NCI-H187 (cell line): ENCODE measurements at regions not wholly inside any gene's neighbourhood (a gene's known extent, or its start where the extent isn't known, plus 50 kb on each side); places are given as distances from the start of the nearest gene placed in this dataset.

Experiments used
- DNase-seq, 2 experiments: peaks; one replicate each; lab custom pipeline; 2025; lab: John Stamatoyannopoulos, UW

DNA sequence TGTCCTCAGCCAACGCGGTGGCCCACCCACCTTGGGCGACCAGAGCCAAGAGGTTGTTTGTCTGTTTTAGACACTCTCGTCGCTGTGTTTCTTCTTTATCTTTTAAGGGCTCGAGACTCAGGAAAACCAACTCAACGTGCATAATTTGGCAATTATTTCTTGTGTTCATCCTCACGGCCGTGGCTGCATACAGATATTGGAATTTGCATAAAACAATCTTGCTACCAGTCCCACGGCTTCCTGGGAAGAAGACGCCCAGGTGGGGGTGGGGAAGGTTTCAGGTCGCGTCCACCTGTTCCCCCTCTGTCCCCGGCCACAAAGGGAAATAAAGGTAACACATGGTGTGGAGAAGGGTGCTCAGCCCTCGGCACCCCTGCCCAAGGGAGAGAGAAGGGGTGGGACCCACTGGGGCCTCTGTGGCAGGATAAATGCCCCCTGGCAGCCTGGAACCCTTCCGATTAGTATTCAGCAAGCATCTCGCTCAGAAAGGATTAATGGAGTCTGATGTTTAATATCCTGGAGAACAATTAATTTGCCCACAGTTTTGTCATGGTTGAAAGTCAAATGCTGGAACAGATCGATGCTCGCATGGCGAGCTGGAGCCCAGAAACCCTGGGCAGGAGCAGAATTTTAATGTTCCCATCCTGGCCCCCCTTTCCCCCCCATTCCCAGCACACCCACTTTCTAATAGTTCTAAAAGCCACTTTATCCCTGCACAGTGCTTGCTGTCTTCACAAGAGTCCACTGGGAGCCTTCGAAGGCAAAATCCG, 359.7 kb downstream of the MN1 start:
- no peak for DNase-seq

DNA sequence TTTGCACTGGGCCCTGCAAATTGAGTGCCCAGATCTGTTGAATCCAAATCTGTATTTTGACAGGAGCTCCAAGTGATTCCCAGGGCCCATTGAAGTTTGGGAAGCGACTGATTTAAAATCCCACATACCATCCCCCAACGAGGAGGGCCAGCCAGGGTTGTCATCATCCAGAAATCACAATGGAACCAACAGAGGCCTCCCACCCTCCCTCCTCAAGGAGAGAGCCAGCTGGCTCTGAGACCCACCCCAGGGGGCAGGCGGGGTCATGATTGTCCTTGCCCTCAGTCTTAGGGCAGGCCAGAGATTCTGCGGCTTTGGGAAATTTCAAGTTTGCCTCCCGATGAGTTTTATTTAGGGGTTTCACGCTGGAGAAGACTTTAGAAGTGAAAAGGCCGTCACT, 358.2 kb downstream of the MN1 start:
- DNase-seq, result no peak

DNA sequence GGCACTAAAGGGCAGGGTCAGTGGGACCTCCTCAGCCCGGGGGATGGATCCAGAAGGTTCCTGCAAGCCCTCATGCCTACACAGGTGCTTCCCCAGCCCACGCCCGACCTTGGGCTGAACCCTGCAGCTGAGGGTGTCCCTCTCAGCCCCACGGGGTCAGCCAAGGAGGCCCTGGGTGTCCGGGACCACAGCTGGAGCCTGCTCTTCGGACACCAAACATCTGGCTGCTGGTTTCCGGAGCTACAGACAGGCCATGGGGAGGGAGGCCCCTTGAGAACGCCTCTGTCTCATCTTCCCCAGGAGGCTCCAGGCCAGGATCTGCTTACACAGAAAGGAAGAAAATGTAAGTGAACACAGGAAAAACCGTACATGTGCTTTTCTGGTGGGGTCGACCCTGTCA, 355.7 kb downstream of the MN1 start:
- DNase-seq, result no peak

DNA sequence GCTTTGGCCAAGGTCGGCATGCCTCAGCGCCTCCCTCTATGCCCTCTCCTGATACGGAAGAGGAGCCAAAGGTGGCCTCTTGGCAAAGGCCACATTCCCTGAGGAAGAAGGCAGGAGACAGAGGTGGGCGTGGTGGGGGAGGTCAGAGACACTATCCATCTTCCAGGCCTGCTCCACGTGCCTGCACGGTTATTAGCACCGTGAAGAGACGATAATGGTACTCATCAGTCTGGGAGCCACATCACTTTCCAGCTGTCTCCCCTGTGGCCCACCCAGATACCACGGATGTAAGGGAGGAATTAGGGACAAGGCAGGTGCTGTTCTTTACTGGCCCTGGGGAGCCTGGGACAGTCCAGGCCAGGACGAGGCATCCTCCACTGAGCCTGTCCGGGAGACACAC, 354.3 kb downstream of the MN1 start:
- DNase-seq, result no peak

DNA sequence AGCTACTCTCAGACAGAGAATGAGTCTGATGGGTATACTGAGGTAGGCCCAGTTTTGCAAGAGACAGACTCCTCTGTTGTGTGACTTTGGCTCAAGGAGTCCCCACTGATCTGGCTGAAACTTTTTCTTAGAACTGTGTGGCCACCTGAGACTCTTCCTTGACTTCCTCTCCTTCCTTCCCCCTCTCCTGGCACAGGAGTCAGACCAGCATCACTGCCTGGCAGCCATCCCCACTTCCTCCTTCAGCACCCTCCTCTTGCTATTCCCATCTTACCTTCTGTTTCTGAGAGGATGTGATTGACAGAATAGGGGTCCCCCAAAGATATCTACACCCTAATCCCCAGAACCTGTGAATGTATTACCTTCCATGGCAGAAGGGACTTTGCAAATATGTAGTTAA, 351.1 kb downstream of the MN1 start:
- DNase-seq, result no peak

DNA sequence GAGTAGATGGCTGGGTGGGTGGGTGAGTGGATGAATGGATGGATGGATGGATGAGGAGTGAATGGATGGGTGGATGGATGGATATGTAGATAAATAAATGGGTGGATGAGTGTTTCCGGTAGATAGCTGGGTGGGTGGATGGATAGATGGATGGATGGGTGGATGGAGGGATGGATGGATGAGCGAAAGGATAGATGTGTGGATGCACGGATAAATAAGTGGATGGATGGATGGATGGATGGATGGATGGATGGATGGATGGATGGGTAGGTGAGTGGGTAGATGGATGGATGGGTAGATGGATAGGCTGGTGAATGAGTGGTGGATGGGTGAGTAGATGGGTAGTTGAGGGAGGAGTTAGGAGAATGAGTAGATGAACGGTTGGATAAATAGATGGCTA, 349.3 kb downstream of the MN1 start:
- no peak for DNase-seq

DNA sequence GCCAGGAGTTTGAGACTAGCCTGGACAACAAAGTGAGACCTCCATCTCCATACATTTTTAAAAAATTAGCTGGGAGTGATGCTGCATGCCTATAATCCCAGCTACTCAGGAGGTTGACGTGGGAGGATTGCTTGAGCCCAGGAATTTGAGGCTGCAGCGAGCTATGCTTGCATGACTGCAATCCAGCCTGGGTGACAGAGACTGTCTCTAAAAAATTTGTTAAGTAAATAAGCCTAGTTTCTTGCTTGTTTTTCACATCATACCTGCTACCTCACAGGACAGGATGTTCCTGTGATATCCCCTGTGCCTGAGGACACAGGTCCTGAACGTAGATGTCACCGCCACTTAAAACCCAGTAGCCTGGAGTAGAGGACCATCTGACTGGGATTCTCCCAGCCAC, 348.6 kb downstream of the MN1 start:
- DNase-seq, result no peak

DNA sequence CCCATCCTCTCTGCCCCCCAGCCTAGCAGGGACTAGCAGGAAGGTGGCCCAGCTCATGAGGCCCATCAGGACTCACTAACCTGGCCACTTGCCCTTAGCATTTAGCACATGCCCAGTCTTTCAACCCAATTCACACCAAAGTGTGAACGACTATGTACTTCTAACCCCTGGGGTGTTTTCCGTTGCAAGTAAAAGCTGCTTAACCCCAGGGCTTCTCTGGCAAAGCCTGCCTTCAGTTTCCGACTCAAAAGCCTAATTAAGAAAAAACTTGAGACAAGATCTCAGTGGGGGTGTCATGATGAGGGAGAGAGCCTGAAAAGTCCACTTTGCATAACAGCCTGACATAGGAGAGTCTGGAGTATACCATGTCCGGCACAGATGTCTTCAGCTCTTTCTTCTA, 347.8 kb downstream of the MN1 start:
- DNase-seq, result no peak

DNA sequence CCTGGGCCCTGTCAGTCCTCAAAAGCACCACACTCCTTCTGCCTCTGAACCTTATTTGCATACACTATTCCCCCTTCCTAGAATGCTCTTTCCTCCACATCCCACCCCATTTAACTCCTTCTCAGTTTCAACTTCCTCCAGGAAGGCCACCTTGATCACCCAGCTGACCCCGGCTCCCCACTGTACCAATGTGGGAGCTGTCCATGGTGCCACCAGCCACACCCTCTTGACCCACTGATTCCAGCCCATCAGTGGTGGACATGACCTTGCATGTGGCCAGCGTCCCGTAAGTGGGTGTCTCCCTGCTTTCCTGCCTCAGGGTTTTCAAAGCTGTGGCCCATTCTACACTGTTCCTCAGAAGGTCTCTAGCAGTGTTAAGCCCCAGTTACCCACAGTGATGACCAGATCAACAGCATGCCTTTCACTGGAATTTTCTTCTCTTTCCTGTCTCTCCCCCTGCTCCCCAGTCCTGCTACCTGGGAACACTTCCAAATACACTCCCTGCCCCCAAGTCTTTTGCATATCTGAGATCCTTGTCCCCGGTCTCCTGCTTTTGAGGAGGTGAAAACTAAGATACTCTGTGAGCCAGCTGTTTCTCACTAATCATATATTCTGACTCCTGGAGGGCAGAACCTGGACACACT, 346.6 kb downstream of the MN1 start:
- no peak for DNase-seq

DNA sequence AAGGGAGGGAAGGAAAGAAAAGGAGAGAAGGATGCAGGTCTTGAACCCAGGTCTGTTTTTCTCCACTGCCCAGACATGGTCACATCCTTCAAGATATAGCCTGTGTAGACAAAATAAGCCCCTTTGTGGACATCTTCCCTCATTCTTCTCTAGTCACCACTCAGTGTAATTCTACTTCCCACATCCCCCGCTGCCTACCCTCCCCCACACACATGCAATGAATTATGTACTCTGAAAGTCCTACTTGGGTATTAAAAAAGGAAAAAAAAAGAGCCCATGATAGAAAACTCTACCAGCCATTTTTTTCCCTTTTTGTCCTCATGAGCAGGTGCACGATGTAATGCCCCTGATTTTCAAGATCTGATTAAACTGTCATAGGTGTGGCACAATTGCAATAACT, 346.0 kb downstream of the MN1 start:
- no peak for DNase-seq

DNA sequence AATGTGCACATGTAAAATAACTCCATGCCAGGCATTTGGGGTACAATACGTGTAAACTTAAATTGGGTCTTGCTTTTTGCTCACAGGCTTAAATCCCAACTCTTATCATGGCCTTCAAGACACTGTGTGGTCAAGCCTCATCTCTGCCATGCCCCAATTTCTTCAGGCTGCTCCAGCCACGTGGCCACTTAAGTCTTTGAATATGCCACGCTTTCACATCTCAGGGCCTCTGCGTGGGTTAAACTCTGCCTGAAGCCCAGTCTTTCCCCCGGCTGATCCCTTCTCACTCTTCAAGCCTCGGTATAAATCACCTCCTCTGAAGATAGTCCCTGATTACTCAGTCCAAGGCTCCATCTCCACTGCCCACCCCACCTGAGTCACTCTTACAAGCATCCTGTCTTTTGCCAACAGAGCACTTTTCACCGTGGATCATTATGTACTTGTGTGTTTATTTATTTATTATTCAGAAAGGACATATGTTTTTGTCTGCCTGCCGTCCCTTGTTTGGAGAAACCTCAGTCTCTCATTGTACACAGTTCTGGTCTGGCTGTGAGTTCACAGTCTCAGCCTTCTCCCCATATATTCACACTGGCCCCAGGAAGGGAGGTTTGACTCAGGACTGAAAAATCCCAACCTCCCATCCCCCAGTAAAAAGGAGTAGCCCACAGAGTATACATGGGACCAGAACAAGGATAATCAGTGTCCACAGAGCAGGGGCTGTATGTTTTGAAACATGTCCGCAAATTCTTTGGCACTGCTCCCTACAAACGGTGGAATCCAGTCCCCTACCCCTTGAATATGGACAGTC, 344.7 kb downstream of the MN1 start:
- no peak for DNase-seq

DNA sequence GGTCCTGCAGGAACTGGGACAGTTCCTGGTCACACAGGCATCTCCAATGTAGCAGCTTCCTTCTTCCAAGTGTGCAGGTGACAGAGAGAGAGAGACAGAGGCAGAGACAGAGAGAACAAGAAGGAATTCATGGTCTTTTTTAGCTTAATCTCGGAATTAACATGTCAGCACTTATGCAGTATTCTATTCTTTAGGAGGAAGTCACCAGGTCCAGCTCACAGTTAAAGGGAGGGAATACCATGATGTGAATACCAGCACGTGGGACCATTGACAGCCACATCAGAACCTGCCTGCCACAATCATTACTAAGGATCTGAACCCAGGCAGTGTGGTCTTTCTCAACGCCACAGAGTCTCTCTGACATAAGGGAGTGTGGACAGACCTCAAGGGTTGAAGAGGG, 341.6 kb downstream of the MN1 start:
- no peak for DNase-seq

DNA sequence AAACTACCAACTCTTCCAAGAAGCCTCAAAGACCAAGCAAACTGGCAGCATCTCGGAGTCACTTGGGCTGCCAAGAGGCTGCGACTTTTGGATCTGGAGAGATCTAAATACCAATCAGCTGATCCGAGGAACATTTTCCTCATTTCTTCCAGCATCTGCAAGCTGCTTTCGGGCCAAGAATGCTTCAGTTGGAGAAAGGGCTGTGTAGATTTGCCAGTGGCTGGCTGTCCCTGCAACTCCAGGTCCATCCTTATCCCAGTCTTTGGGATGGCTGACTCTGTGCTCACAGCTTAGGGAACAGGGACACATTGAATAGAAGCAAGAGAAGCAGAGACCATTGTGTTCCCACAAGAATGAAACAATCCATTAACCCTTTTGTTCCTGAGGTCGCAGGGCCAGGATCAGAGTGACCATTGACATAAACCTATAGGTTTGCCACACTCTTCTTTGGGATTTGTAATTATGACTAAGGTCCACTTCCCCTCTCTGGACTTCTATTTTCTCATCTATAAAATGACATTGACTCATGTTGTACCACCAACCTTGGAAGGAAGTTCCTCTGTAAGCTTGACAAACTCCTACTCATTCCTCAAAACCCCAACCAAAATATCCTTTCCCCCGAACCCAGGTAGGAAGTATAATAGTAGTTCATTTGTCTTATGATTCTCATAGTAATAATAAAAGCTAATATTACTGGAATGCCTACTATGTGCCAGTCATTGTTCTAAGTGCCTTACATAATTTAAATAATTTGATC, 340.8 kb downstream of the MN1 start:
- no peak for DNase-seq

DNA sequence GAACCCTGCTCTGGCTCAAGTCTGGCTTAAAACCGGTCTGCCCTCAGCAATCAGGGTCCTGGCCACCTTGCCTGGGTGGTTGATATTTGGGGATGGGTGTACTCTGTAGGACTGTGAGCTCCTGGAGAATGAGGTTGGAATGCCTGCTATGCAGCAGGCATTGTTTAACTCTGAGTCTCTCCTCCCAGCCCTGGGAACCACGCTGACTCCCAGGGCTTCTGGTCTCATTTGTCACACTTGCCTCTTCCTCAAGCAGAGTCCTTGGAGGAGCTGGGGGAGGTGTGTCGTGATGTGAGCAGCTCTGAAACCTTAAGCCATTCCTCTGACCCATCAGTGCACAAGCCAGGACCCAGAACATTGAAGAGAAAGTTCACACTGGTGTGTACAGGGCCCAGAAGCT, 340.1 kb downstream of the MN1 start:
- DNase-seq, result no peak

DNA sequence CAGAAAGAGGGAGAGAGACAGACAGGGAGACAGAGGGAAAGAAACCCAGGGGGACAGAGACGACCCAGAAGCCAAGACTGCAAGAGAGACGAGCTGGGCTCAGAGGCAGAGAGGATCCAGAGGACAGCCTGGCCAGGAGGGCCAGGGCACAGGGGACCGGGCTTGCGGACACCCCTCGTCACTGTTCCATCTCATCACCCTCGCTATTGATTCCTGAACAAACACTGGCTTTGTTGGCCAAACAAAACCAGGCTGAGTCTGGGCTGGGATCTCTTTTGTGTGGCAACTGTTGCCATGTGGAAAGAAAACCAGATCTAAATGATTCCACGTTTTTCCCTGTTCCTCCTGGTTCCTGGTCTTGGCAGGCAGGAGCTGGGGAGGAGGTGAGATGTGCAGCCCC, 339.4 kb downstream of the MN1 start:
- no peak for DNase-seq

DNA sequence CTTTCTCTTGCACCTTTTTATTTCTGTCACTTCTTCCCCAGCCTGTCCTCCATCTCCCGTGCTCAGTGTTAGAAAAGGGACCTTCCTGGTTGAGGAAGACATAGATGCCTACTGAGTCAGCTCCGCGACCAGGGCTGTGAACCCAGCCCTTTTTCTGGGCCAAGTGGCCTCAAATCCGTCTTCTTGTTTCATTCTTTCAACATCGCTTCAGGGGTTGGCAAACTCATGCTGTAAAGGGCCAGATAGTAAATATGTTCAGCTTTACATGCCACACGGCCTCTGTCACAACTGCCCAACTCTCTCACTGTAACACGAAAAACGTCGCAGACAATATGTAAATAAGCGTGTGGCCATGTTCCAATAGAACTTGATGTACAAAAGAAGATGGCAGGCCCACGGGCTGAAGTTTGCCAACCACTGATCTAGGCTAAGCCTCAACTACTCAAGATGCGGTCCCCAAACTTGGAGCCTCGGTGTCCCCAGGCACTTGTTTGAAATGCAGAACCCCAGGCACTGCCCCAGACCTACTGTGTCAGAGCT, 338.4 kb downstream of the MN1 start:
- no peak for DNase-seq

DNA sequence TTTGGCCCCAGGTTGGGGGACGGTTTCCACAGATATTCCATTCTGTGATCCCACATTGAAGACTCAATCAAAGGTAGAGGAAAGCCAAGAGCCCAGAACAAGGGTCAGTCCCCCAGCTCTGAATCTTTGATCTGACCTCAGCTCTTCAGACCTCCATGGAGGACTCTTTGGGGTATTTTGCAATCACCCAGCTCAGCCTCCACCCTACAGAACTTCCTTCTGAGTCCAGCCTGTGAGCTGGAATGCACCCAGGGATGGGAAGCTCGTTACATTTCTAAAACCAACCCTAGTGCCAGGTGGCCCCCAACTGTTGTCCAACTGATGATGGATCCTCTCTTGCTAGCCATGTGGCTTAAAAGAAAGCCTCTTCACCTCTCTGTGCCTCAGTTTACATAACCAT, 335.3 kb downstream of the MN1 start:
- no peak for DNase-seq

DNA sequence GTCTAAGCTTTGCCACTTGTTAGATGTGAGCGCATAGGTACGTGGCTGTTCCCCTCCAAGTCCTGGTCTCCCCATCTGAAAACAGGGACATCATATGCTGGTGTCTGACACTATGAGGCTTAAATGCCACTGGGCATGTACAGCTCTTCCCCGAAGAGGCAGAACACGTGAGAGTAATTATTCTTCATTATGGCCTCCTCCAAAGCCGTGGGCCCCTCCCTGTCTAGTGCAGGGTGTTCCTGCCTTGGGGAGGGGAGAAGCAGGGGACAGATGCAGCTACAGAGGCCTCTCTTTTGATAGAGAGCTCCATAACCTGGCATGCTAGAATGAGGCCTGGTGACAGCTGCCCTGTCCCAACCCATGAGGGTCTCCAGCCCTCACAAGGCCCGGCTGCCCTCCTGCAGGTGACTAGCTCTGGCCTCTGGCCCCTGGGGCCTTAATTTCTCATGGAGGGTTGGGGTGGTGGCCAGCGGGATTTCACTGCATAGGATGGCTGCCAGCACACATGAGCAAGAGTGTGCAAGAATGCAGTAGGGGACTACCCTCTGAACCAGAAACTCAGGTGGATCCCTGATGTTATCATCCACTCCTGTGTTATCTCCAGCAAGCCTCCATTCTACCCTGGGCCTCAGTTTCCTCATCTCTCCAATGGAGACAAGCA, 334.6 kb downstream of the MN1 start:
- DNase-seq, result no peak

DNA sequence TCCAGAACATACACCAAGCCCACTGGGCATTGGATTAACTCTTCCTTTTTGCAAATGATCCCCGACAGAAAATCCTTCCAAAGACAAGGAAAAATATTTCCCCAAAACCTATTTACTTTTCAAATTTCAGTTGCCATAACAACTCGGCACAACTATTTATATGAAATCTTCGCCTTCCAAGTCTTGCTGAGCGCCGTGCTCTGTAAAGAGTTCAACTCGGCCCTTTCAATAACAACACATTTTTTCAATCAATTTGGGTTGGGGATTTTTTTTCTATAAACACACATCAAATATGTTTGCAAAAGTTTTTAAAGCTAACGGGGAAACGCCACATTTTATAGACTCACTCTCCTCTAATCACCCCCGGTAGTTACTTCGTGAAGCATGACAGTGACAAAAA, 333.8 kb downstream of the MN1 start:
- no peak for DNase-seq

DNA sequence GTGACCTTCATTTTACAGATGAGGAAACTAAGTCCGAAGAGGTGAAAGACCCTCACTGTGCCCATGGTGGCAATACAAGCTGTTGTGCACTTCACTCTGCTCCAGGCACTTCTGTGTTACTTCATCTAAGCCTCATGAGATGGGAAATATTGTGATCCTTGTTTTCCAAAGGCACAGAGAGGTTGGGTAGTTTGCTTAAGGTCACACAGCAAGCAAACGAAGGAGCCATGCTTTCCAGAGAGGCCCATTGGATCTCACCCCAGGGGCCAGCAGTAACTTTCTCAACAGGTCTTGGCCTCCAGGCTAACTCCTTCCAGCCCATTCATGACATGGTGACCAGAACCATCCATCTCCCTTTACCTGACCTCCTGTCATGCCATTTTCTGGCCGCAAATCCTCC, 332.8 kb downstream of the MN1 start:
- DNase-seq, result no peak

DNA sequence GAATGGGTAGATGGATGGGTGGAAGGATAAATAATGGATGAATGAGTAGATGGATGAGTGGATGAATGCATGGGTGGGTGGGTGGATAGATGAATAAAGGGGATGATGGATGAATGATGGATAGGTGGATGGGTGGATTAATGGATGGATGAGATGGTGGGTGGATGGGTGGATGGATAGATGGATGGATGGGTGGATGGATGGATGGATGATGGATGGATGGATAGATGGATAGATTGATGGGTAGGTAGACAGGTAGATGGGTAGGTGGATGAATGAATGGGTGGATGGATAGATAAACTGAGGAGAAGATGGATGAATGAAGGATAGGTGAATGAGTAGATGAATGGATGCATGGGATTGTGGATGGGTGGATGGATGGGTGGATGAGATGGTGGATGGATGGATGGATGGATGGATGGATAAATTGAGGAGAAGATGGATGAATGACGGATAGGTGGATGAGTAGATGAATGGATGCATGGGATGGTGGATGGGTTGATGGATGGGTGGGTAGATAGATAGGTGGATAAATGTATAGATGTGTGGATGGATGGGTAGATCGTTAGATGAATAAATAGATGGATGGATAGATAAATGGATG, 331.3 kb downstream of the MN1 start:
- no peak for DNase-seq
